Astrocyte of the cerebellum (primary cell): ENCODE measurements at regions not wholly inside any gene's neighbourhood (a gene's known extent, or its start where the extent isn't known, plus 50 kb on each side); places are given as distances from the start of the nearest gene placed in this dataset.
"Not testable (repeated sequence)": the region's sequence is repeated elsewhere in the genome, so short reads cannot be mapped to it uniquely, and the experiment has no call there.

ENCODE experiments used
- DNase-seq: peaks from one replicate; pipeline ENCODE4 v3.0.0-alpha.2; 2011; ENCODE audit warnings: low read depth
- H3K4me3 ChIP-seq: 2 replicates; pipeline ENCODE4 v1.5.1; 2011; ENCODE audit warnings: mild to moderate bottlenecking, low read depth, low read length, moderate library complexity
- in situ Hi-C: cut with HindIII; loops from 2 replicates; pipeline ENCODE4 v1.10.0; 2017; ENCODE audit warnings: low sequenced_read_pairs
- TF ChIP-seq, protein P1 (sequence below): IDR thresholded peaks from 2 replicates; pipeline ENCODE4 v1.5.1; 2012; ENCODE audit warnings: low read length, low read depth, moderate library complexity, mild to moderate bottlenecking; ENCODE audit errors: missing control alignments

DNA sequence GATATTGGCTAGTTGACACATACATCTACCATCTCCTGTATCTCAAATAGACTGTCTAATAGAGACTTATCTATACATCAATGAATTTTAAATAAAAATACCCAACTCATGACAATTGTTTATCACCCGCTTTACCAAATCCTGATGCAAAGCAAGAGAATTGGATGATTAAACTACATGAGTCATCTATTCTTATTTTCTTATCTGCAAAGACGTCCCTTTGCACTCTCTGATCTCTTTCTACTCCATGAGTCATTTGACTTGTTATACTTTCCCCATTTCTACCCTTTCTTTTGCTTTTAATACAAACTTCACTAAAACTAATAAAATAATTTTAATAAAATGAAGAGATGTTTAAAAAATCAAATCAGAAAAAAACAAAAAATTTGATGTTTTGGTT, 261.7 kb upstream of the MAP2 start:
- in situ Hi-C loops = no loop called here
- TF ChIP-seq, protein P1, sequence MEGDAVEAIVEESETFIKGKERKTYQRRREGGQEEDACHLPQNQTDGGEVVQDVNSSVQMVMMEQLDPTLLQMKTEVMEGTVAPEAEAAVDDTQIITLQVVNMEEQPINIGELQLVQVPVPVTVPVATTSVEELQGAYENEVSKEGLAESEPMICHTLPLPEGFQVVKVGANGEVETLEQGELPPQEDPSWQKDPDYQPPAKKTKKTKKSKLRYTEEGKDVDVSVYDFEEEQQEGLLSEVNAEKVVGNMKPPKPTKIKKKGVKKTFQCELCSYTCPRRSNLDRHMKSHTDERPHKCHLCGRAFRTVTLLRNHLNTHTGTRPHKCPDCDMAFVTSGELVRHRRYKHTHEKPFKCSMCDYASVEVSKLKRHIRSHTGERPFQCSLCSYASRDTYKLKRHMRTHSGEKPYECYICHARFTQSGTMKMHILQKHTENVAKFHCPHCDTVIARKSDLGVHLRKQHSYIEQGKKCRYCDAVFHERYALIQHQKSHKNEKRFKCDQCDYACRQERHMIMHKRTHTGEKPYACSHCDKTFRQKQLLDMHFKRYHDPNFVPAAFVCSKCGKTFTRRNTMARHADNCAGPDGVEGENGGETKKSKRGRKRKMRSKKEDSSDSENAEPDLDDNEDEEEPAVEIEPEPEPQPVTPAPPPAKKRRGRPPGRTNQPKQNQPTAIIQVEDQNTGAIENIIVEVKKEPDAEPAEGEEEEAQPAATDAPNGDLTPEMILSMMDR = no peak
- DNase-seq = no peak
- H3K4me3 ChIP-seq = no peak overlapping the region

DNA sequence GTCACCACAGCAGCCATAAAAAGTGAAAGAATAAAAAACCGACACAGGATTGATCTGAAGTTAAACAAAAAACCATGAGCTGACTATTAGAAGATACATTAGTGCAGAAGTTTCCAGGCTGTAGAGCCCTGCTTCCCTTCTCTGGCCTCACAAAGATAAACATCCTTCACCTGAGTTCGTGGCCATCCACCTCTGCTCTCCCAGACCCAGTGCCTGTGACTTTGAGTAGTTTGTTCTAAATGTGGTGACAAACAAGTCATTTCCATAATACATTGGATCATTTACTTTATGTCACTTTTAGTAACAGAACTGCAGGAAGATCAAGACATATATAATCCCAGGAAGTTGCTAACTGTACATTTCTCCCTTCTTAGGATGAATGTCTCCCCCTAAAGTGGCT, 241.9 kb upstream of the MAP2 start:
- DNase-seq = no peak

DNA sequence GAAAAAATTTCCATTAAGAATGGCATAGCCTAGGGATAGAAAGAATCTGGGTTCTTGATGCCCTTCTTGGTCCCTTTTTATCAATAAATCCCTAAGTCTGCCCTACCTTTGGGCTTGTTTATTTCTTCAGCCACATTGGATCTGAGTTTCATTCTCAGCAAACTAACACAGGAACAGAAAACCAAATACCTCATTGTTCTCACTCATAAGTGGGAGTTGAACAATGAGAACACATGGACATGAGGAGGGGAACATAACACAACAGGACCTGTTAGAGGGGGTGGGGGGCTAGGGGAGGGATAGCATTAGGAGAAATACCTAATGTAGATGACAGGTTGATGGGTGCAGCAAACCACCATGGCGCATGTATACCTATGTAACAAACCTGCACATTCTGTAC, 237.0 kb upstream of the MAP2 start:
- H3K4me3 ChIP-seq, in situ Hi-C loops, DNase-seq: not testable (repeated sequence)

More for the DNA sequence above, 241.9 kb upstream of the MAP2 start:
- TF ChIP-seq, protein P1 = no peak
- no peak overlapping the region for H3K4me3 ChIP-seq
- in situ Hi-C loops = no loop called here

DNA sequence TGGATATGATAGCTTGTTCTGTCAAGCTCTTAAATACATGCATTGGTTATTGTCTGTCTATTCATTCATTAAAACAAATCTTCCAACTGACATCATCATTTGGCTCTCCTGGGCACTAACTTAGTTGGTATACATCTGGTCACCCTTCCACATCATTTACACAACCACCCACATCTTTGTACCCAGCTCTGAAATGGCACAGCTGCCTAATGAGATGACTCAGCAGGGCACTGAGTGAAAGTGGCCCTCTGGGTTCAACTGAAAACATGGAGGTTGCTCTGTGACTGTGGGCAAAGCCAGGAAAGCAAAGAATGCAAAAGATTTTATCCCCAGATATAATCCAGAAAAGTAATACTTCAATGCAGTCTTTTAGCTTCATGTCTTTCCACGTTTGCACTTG, 234.0 kb upstream of the MAP2 start:
- no peak overlapping the region for H3K4me3 ChIP-seq
- TF ChIP-seq, protein P1 = no peak
- in situ Hi-C loops = no loop called here
- DNase-seq = no peak

DNA sequence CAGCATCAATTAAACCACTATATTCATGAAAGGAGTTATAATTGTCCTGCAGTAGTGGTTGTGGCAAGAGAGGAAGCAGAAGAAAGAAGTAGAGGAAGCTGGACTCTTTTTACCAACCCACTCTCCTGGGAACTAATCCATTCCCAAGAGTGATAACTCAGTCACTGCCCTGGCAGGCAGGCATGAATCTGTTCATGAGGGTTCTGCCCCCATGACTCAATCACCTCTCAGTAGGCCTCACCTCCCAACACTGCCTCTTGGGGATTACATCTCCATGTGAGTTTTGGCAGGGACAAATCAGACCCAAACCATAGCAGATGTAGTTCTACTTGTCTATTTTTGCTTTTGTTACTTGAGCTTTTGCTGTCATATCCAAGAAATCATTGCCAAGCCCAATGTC, 232.7 kb upstream of the MAP2 start:
- no peak overlapping the region for H3K4me3 ChIP-seq
- TF ChIP-seq, protein P1 = no peak
- in situ Hi-C loops = no loop called here
- no peak for DNase-seq

DNA sequence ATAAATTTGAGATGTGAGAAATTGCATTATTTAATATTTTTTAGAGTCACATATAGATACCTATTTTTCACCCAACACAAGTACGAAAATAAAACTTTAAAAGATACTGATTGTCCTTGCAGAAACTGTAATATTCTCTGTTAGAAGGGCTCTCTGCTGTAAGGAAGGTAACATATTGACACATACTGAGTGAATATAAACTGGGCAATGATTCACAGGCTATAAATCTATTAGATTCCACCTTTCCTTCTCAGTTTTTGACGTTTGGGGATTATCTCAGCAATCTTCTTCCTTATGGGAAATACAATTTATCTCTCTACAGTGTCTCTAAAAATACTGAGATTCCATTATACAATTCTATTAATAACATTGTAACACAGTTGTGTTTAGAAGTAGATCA, 229.1 kb upstream of the MAP2 start:
- in situ Hi-C loops = no loop called here
- DNase-seq = no peak

DNA sequence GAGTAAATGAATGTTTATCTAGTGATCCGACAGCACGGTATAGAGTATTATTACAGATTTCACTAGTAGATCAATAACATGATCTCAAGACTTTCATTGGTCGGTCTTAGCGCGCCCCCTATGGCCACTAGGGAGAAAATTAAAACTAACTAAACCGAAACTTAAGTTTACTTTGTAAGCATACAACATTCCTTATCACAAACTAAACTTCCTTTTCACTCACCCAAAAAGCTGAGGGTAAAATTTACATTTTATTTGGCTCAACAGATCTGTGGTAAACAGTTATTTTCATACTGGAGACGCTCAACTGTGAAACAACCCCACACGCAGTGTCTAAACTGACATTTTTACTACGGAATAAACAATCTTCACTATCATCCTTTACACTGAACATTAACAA, 215.6 kb upstream of the MAP2 start:
- DNase-seq = no peak
- TF ChIP-seq, protein P1 = peak; percentile 44
- in situ Hi-C loops = no loop called here
- no peak overlapping the region for H3K4me3 ChIP-seq

More for the DNA sequence above, 229.1 kb upstream of the MAP2 start:
- no peak overlapping the region for H3K4me3 ChIP-seq
- TF ChIP-seq, protein P1 = no peak
